ENCODE measurements at regions not wholly inside any gene's neighbourhood (a gene's known extent, or its start where the extent isn't known, plus 50 kb on each side); places are given as distances from the start of the nearest gene placed in this dataset.
"Not testable (repeated sequence)": the region's sequence is repeated elsewhere in the genome, so short reads cannot be mapped to it uniquely, and the experiment has no call there.

DNA sequence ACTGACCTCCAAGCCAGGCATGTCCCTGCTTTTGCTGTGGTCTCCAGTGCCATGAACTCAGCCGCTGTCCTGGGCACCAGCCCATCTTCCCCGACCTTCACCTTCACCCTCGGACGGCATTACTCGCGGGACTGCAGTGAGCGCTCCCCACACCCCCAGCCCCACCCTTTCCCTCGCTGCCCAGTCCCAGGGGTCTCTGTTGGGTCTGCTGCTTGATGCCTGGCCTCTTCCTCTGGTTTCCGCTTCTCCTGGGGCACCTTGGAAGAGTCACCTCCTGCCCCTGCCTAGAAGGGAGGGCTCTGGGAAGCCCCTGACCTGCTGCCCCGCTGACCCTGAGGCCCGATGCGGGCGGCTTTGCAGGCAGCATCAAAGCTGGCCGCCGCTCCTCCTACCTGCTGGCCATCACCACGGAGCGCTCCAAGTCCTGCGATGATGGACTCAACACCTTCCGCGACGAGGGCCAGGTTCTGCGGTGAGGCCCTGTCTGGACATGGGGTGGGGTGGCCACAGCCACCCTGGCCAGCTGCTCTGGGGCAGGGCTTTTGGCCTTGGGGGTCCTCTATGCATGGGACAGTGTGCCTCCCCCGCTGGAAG lies 102.3 kb downstream of the ZNF267 start:
- not testable (repeated sequence) for H3K27ac Mint-ChIP-seq, H3K4me1 Mint-ChIP-seq, H3K4me3 Mint-ChIP-seq, H3K27me3 Mint-ChIP-seq, H3K9me3 Mint-ChIP-seq, H3K36me3 Mint-ChIP-seq

DNA sequence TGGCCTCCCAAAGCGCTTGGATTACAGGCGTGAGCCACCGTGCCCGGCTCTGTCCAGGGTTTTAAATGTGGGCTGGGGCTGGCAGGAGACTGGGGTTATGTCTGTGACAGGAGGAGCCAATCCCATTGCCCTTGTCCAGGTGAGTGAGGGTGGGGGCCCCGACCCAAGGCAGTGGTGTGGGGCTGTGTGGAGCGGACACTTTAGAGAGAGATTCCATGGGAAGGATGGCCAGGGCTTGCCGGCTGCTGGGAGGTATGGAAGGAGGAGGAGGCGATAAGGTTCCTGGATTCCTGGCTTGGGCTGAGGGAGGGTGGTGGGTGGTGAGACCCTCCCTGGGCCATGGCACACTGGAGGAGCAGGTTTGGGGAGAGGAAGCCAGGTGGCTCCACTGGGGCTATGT lies 104.9 kb downstream of the ZNF267 start:
- H3K9me3 Mint-ChIP-seq = not testable (repeated sequence)

DNA sequence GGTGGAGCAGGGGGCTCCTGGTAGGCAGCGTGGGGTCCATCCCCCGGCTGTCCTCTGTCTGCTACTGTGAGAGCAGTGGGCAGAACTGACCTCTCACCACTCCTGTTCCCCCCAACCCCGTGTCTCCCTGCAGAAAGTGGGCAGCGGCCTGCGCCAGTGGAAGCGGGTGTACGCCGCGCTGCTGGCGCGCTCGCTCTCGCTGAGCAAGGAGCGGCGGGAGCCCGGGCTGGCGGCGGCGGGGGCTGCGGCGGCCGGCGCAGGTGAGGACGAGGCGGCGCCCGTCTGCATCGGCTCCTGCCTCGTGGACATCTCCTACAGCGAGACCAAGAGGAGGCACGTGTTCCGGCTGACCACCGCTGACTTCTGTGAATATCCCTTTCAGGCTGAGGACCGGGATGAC lies 108.1 kb downstream of the ZNF267 start:
- H3K4me3 Mint-ChIP-seq, H3K27me3 Mint-ChIP-seq, H3K27ac Mint-ChIP-seq, H3K36me3 Mint-ChIP-seq, H3K4me1 Mint-ChIP-seq, H3K9me3 Mint-ChIP-seq: not testable (repeated sequence)

More for the DNA sequence above, 104.9 kb downstream of the ZNF267 start:
- not testable (repeated sequence) for H3K36me3 Mint-ChIP-seq, H3K27ac Mint-ChIP-seq, H3K4me1 Mint-ChIP-seq, H3K4me3 Mint-ChIP-seq, H3K27me3 Mint-ChIP-seq

DNA sequence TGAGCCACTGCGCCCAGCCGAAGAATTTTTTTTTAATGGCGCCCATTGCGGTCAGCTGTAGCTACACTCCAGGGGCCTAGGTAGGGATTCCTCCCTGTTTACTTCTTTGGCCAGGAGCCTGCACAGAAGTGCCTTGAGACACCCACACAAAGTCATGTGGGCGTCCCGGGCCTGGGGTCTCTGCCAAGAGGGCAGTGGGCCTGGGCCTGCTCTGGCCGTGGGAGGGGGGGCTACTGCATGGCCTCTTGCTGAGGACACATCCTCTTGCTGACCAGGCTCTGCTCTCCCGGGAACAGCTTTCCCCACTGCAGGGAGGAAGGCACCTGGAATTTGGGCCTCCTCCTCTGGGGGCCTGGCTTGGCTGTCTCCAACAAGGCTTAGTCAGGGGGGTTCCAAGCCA lies 109.4 kb downstream of the ZNF267 start:
- H3K4me1 Mint-ChIP-seq, H3K27ac Mint-ChIP-seq, H3K27me3 Mint-ChIP-seq: not testable (repeated sequence)

DNA sequence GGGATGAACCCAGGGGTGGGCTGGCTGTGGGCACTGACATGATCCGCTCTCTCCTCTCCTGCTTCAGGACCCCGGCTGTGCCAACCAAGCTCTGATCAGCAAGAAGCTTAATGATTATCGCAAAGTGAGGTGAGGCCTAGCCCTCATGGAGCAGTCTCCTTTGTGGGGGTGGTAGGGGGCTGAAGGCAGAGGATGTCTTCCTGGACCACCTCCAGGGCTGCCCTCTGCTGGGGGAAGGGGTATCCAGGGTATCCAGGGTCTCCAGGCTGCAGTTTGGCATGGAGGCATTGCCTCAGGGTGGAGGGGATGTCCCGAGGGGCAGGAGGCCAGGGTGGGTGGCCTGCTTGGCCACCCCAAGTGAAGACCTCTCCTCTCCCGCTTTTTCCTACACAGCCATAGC lies 110.1 kb downstream of the ZNF267 start:
- not testable (repeated sequence) for H3K4me1 Mint-ChIP-seq, H3K36me3 Mint-ChIP-seq, H3K4me3 Mint-ChIP-seq, H3K9me3 Mint-ChIP-seq, H3K27ac Mint-ChIP-seq, H3K27me3 Mint-ChIP-seq

More for the DNA sequence above, 109.4 kb downstream of the ZNF267 start:
- H3K9me3 Mint-ChIP-seq, H3K36me3 Mint-ChIP-seq, H3K4me3 Mint-ChIP-seq: not testable (repeated sequence)

DNA sequence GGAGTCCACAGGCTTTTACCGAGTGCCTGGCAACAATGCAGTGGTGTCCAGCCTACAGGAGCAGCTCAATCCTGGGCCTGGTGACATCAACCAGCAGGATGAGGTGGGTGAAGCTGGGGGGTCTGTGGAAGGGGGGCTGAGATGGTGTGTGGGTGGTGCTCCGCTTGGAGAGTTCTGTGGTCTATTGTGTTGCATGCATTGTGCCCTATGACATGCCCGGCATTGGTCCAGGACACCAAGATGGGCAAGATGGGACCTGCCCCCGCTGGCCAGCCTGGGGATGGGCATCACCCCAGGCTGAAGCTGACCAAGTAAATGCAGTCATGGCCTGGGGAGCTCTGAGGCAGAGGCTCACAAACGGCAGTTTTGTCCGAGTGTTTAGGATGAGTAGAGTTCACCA lies 113.3 kb downstream of the ZNF267 start:
- H3K4me3 Mint-ChIP-seq, H3K27me3 Mint-ChIP-seq, H3K36me3 Mint-ChIP-seq, H3K4me1 Mint-ChIP-seq, H3K9me3 Mint-ChIP-seq, H3K27ac Mint-ChIP-seq: not testable (repeated sequence)

DNA sequence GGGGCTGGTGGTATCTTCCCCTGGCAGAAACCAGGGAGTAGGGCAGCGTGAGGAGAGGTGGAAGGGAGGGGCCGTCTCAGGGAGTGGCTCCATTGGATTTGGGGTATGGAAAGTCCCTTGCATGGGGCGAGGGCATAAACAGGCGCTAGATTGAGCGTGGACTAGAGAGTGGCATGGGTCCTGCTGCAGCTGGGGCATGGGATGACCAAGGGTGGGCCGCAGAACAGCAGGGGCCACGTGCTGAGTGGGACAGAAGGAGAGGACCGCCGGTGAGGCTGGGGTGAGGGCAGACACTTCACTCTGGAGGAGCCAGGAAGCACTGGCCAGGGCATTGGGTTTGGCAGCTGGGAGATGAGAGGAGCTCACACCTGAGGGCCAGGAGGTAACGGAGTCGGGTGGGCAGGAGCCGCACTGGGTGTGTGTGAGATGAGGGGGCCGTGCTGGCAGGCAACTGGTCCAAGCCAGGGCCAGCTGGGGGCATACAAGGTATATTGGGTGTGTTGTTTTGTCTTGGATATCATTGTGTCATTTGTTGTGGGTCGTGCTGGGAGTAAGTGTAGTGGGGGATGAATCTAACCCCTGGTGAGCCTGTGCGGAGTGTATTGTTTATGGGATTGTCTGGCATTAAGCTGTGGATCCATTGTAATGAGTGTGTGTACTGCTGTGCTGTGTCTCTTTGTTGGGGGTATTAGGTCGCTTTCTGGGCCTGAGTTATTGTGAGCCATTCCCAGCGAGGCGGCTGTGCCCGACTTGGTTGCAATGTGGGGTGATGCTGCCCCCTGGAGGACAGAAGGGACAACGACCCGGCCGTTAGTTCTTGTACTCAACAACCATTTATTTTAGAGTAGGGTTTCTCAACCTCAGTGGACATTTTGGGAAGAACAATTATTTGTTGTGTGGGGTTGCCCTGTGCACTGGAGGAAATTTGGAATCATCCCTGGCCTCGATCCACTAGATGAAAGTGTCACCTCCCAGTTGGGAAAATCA lies 115.3 kb downstream of the ZNF267 start:
- H3K36me3 Mint-ChIP-seq, H3K4me3 Mint-ChIP-seq, H3K27me3 Mint-ChIP-seq, H3K27ac Mint-ChIP-seq, H3K4me1 Mint-ChIP-seq, H3K9me3 Mint-ChIP-seq: not testable (repeated sequence)

DNA sequence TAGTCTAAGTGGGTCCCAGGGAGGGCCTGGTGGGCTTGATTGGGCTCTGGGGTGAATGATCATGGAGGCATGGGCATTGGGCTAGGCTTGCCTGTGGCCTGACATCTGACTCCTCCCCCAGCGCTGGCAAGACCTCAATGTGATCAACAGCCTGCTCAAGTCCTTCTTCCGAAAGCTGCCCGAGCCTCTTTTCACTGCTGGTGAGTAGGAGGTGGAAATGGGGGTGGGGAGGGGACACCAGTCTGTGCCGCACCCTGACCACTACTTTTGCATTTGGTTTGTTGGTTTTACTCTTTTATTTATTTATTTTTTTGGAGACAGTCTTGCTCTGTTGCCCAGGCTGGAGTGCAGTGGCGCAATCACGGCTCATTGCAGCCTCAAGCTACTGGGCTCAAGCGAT lies 116.7 kb downstream of the ZNF267 start:
- not testable (repeated sequence) for H3K27me3 Mint-ChIP-seq, H3K27ac Mint-ChIP-seq, H3K4me1 Mint-ChIP-seq, H3K9me3 Mint-ChIP-seq, H3K36me3 Mint-ChIP-seq, H3K4me3 Mint-ChIP-seq

DNA sequence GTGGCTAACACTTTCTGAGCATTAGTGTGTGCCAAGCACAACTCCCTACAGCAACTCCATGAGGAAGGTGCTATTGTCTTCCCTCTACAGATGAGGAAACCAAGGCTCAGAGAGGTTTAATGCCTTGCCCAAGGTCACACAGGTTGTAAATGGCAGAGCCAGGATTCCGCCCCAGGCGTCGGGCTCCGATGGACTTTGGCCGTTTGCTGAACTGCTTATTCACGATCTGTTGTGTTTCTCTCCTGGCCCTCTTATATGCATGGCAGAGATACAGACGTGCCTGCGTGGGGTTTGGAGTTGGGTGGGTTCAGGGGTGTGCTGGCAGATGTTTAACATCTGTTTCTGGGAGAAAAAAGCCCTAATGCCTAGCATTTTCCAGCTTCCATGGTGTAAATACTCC lies 117.4 kb downstream of the ZNF267 start:
- H3K36me3 Mint-ChIP-seq, H3K27me3 Mint-ChIP-seq, H3K4me1 Mint-ChIP-seq, H3K4me3 Mint-ChIP-seq, H3K27ac Mint-ChIP-seq, H3K9me3 Mint-ChIP-seq: not testable (repeated sequence)

DNA sequence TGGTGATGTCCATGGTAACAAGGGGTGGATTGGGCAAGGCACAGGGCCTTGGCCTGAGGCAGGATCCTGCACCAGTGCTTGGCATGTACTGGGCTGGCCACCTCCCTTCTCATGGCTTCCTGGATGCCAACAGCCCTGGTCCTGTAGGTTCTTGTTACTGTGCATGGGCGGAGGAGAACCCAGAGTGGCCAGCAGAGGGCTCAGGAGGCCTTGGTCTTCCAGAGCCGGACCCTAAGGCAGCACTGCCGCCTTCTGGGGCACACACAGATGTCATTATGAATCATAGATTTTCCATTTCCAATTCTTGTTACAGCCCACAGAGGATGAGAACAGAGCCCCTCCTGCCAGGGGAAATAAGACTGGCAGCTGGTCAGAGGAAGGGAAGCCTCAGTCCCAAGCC lies 122.7 kb downstream of the ZNF267 start:
- H3K27ac Mint-ChIP-seq, H3K4me1 Mint-ChIP-seq, H3K36me3 Mint-ChIP-seq, H3K27me3 Mint-ChIP-seq, H3K4me3 Mint-ChIP-seq, H3K9me3 Mint-ChIP-seq: not testable (repeated sequence)

DNA sequence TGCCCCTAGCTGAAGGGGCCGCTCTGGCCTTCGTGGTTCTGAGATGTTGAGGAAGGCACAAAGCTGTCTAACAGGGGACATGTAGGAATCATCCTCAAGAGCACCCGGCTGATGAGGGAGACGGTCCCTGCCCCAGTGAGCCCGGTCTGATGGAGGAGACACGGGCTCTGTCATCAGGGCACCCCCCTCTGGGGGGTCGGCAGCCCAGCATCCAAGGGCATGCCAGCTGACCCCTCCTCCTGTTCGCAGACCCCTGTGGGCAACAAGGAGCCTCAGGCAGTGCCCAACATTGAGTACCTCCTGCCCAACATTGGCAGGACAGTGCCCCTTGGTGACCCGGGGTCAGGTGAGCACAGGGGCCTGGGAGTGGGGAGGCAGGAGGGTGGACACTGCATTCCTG lies 128.9 kb downstream of the ZNF267 start:
- not testable (repeated sequence) for H3K27me3 Mint-ChIP-seq, H3K9me3 Mint-ChIP-seq, H3K4me1 Mint-ChIP-seq, H3K36me3 Mint-ChIP-seq, H3K4me3 Mint-ChIP-seq, H3K27ac Mint-ChIP-seq

DNA sequence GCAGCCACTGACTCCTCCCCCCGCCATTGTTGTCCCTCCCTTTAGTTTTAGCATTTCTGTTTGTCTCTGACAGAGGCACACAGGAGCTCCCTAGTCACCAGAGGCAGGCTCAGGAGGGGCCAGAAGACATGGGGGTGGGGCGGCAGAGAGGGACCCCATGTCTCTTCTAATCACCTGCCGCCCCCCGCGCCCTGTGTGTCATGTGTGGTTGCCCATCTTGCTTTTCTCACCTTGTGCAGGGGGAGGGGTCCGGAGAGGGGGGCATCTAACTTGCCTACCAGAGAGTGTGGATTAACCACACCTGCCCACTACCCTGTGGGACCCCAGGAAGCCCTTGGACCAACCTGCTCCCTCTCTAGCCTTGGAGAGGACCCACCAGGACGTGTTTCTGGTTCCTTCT lies 130.2 kb downstream of the ZNF267 start:
- H3K9me3 Mint-ChIP-seq, H3K36me3 Mint-ChIP-seq, H3K4me1 Mint-ChIP-seq, H3K27me3 Mint-ChIP-seq, H3K4me3 Mint-ChIP-seq: not testable (repeated sequence)
- peak overlapping the region in 1 of 3 donors; percentile 76 for H3K27ac Mint-ChIP-seq

DNA sequence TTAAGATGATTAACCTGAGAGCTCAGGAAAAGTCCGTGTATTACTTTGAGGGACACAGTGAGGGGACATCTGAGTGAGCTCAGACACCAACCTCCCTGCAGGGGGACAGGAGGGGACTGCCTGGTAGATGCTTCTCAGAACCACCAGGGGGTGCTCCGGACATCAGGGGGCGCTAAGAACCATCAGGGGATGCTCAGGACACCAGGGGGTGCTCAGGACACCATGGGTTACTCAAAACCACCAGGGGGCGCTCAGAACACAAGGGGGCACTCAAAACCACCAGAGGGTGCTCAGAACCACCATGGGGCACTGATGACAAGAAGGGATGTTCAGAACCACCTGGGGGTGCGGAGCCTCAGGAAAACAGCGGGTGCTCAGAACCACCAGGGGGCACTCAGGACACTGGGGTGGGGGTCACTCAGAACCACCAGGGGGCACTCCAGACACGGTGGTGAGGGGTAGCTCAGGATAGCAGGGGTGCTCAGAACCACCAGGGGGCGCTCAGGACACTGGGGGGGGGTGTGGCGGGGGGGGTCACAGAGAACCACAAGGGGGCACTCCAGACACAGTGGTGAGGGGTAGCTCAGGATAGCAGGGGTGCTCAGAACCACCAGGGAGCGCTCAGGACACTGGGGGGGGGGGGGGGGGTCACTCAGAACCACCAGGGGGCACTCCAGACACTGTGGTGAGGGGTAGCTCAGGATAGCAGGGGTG lies 165.3 kb downstream of the ZNF267 start:
- H3K4me1 Mint-ChIP-seq, H3K27me3 Mint-ChIP-seq, H3K4me3 Mint-ChIP-seq, H3K9me3 Mint-ChIP-seq, H3K36me3 Mint-ChIP-seq, H3K27ac Mint-ChIP-seq: not testable (repeated sequence)

DNA sequence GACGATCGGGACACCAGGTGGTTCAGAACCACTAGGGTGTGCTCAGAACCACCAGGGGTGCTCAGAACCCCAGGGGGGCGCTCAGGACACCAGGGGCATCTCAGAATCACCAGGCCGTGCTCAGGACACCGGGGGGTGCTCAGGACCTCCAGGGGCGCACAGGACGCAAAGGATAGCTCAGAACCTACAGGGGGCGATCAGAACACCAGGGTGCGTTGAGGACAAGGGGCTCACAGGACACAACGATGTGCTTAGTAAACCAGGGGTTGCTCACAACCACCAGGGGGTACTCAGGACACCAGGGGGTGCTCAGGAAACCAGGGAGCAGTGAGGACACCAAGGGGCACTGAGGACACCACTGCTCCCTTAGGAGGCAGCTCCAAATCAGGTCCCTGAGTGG lies 166.3 kb downstream of the ZNF267 start:
- H3K36me3 Mint-ChIP-seq, H3K27me3 Mint-ChIP-seq, H3K9me3 Mint-ChIP-seq, H3K4me1 Mint-ChIP-seq, H3K4me3 Mint-ChIP-seq, H3K27ac Mint-ChIP-seq: not testable (repeated sequence)

DNA sequence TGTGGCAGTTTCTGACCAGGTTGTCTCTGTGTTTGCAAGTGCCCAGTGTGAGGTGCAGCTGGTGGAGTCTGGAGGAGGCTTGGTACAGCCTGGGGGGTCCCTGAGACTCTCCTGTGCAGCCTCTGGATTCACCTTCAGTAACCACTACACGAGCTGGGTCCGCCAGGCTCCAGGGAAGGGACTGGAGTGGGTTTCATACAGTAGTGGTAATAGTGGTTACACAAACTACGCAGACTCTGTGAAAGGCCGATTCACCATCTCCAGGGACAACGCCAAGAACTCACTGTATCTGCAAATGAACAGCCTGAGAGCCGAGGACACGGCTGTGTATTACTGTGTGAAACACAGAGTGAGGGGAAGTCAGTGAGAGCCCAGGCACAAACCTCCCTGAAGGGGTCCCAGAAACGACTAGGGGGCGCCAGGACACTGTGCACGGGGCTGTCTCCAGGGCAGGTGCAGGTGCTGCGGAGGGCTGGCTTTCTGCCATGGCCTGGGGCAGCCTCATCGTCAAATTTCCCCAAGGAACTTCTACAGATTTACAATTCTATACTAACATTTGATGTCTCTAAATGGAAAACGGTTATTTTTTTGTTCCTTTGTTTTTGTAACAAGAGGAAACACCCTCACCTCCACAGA lies 187.0 kb upstream of the TP53TG3D start:
- H3K27ac Mint-ChIP-seq, H3K4me1 Mint-ChIP-seq, H3K27me3 Mint-ChIP-seq, H3K4me3 Mint-ChIP-seq, H3K9me3 Mint-ChIP-seq, H3K36me3 Mint-ChIP-seq: not testable (repeated sequence)

DNA sequence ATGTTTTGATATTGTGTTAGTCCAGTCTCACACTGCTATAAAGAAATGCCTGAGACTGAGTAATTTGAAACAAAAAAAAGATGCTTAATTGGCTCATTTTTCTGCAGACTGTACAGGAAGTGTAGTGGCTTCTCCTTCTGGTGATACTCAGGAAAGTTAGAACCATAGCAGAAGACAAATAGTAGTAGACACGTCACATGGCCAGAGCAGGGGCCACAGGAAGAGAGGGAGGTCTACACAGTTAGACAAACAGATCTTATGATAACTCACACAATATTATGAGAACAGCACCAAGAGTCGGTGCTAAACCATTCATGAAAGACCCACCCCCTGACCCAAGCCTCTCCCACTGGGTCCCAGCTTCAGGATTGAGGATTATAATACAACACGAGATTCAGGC lies 181.5 kb upstream of the TP53TG3D start:
- H3K36me3 Mint-ChIP-seq, H3K27me3 Mint-ChIP-seq, H3K27ac Mint-ChIP-seq, H3K4me1 Mint-ChIP-seq, H3K4me3 Mint-ChIP-seq, H3K9me3 Mint-ChIP-seq: not testable (repeated sequence)
